Thymus (tissue), 11 donors: ENCODE measurements at regions not wholly inside any gene's neighbourhood (a gene's known extent, or its start where the extent isn't known, plus 50 kb on each side); places are given as distances from the start of the nearest gene placed in this dataset.

Experiments used
- DNase-seq, 9 donors: peaks; one replicate each; pipeline ENCODE4 v3.0.0-alpha.2; 2013; ENCODE audit warnings: low spot score in 9 of 9, low read depth in 6 of 9, missing footprints in 1 of 9
- H3K27ac ChIP-seq, 2 donors: one replicate each; pipeline ENCODE4 v1.5.1; 2013; ENCODE audit warnings: control low read depth in 1 of 2, low read depth in 1 of 2, low read length in 1 of 2, mild to moderate bottlenecking in 1 of 2, moderate library complexity in 1 of 2
- H3K27me3 ChIP-seq, 2 donors: one replicate each; pipeline ENCODE4 v1.5.1; 2013; ENCODE audit warnings: low read length in 1 of 2; ENCODE audit not compliant: control insufficient read depth in 2 of 2, insufficient read depth in 1 of 2
- H3K36me3 ChIP-seq, 2 donors: one replicate each; pipeline ENCODE4 v1.5.1; 2013; ENCODE audit warnings: low read length in 1 of 2, mild to moderate bottlenecking in 1 of 2, moderate library complexity in 1 of 2; ENCODE audit not compliant: control insufficient read depth in 2 of 2, insufficient read depth in 2 of 2
- H3K4me1 ChIP-seq, 2 donors: one replicate each; pipeline ENCODE4 v1.5.1; 2013; ENCODE audit warnings: low read length in 2 of 2; ENCODE audit not compliant: control insufficient read depth in 2 of 2, insufficient read depth in 2 of 2
- H3K4me3 ChIP-seq, 2 donors: one replicate each; pipeline ENCODE4 v1.5.1; 2013; ENCODE audit warnings: low read length in 2 of 2, control low read depth in 1 of 2, mild to moderate bottlenecking in 1 of 2
- H3K9me3 ChIP-seq, 2 donors: one replicate each; pipeline ENCODE4 v1.5.1; 2013; ENCODE audit warnings: low read length in 1 of 2, mild to moderate bottlenecking in 1 of 2; ENCODE audit not compliant: control insufficient read depth in 2 of 2, insufficient read depth in 1 of 2
- WGBS: extraction: QIAGEN DNeasy Blood & Tissue Kit; methylation state at CpG from one replicate; pipeline ENCODE4 v1.1.7; 2013; 5-methylcytosine and 5-hydroxymethylcytosine counted together
- donor health status: healthy.

DNA sequence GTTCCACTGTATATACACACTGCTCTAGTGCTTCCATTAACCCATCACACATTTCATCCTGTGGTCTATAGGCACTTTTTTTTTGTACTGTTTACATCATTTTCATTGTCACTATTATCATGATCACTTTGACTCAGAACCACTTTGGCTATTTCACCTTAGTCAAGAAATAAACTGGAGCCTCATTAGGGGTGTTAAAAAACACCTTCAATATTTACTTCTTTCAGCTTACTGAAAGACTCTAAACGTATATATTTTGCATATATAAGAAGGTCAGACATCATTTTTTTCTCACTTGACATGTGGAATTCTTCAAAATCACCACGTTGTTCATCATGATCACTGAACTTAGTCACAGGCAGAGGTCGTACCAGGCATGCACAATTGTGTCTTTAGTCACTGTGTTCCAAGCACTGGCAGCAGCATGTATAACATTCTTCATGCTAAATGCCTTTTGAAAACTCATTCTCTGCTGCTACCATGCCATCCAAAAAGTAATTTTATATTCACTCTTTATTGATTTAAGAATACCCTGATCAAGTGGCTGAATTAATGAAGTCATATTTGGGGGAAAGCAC is 229.2 kb upstream of the ARSJ start:
- Histone ChIP-seq H3K4me1 (no peaks in the 10 kb centered on the region), H3K4me3 (no peak overlapping the region), H3K27me3 (no peaks in the 10 kb centered on the region), H3K9me3 (no peaks in the 10 kb centered on the region), H3K27ac (no peak overlapping the region), H3K36me3 (no peaks in the 10 kb centered on the region)
- DNase-seq = no peak
- WGBS = 74% methylated on average over 3 of the region's 3 CpGs

DNA sequence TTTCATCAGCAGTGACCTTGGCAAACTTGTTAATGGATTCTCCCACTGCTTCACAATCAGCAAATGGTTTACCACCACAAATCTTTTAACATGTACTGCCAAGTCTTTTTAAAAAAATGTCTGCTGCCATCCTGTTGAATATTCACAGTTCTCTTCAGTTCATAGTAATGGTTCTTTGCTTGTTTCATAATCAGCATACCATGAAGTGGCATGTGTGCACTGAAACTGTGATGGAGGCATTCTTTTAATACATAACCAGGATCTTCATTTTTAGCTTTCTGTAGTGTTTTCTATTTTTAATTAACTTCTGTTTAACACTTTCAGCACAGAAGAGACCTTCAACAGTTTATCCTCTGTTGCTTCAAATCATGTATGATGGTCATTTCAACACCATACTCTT is 230.1 kb upstream of the ARSJ start:
- no peaks in the 10 kb centered on the region for H3K27me3 ChIP-seq
- no peaks in the 10 kb centered on the region for H3K4me1 ChIP-seq
- DNase-seq = no peak
- no peak overlapping the region for H3K4me3 ChIP-seq
- H3K9me3 ChIP-seq = no peaks in the 10 kb centered on the region
- no peaks in the 10 kb centered on the region for H3K36me3 ChIP-seq
- H3K27ac ChIP-seq = no peak overlapping the region

DNA sequence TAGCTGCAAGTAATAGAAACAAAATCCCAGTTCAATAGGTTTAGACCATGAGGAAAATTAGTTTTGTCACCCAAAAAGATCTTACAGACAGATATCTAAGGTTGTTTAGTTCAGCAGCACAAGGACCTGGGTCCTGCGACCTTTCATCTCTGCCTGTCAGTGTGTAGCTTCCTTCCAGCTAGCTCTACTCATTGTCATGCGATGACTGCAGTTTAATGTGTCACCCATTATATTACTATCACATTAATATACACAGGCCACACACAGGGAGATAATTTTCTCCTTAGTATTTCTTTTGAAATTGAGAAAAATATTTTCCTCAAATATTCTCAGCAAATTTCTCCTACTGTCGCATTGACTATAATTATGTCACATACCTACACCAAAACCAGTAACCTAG is 232.1 kb upstream of the ARSJ start:
- Histone ChIP-seq H3K27ac (no peak overlapping the region), H3K4me1 (no peaks in the 10 kb centered on the region), H3K9me3 (no peaks in the 10 kb centered on the region), H3K27me3 (no peaks in the 10 kb centered on the region), H3K36me3 (no peaks in the 10 kb centered on the region), H3K4me3 (no peak overlapping the region)
- WGBS = 98% methylated on average over 3 of the region's 3 CpGs
- DNase-seq = no peak

DNA sequence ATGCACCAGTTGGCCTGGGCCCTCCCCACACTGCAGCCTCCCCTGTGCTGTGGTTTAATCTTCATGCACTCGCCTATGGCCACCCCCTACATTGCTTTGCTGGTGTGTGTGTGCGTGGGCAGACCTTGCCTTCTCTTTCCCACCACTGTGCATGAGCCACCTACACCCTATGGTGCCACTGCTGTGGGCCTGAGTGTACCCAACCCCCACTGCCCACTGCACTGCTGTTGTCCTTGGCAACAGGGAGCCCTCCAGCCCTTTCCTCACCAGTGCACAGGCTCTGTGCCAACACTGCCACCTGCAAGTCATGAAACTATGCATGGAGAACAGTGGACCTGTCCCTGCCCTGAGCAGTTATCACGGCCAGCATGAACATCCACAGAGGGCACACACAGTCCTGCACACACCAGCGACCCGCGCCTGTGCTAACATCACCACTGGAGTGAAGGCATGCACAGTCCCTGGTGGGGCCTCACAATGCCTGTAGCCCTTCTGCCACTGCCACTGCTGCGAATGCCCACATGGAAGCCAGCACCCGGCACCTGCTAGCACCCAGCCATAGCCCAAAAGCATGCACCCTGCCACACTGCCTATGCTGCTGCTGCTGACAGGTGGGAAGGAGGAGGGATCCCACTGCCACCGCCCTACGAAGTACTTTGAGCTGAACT is 237.8 kb upstream of the ARSJ start:
- WGBS = 94% methylated on average over 10 of the region's 10 CpGs
- no peak for DNase-seq
- Histone ChIP-seq H3K36me3 (no peaks in the 10 kb centered on the region), H3K9me3 (no peaks in the 10 kb centered on the region), H3K4me1 (no peaks in the 10 kb centered on the region), H3K4me3 (no peak overlapping the region), H3K27ac (no peak overlapping the region), H3K27me3 (no peaks in the 10 kb centered on the region)

DNA sequence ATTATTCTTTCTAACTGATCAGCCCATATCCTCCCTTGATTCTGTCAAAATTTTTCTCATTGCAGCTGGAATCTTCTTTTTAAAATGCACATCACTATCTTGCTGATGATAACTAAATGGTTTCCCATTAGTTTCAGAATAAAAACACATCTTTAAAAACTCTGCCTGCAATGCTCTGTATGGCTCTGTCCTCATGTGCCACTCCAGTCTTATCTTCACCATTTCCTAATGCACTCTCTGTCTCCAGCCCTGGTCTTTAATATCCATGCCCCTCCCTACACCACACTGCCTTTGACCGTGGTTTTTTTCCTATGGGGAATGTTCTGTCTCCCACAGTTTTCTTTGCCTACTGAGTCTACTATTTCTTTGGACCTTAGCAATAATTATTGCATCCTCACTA is 244.1 kb upstream of the ARSJ start:
- Histone ChIP-seq H3K4me3 (no peak overlapping the region), H3K9me3 (no peaks in the 10 kb centered on the region), H3K27me3 (no peaks in the 10 kb centered on the region), H3K4me1 (no peaks in the 10 kb centered on the region), H3K36me3 (no peaks in the 10 kb centered on the region), H3K27ac (no peak overlapping the region)
- DNase-seq = no peak
- 92% methylated on average over 1 of the region's 1 CpG for WGBS

DNA sequence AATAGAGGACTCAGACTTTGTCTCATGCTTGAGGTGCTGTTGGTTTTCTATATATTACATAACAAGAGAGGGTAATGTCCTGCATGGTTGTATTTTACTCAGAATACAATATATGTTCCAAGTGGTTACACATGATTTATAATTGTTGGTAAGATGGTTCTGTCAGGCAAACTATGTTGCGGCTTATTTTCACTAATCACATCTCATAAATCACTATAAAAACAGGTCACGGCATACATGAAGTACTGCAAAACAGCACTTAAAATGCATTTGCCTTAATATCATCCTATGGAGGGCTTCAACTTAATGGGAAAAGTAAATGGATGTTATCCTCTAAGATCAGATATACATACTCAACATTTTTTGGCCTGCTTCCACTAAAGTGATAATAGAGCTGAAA is 246.0 kb upstream of the ARSJ start:
- Histone ChIP-seq H3K36me3 (no peaks in the 10 kb centered on the region), H3K9me3 (no peaks in the 10 kb centered on the region), H3K27me3 (no peaks in the 10 kb centered on the region), H3K4me1 (no peaks in the 10 kb centered on the region), H3K4me3 (no peak overlapping the region), H3K27ac (no peak overlapping the region)
- no peak for DNase-seq
- 76% methylated on average over 2 of the region's 2 CpGs for WGBS

DNA sequence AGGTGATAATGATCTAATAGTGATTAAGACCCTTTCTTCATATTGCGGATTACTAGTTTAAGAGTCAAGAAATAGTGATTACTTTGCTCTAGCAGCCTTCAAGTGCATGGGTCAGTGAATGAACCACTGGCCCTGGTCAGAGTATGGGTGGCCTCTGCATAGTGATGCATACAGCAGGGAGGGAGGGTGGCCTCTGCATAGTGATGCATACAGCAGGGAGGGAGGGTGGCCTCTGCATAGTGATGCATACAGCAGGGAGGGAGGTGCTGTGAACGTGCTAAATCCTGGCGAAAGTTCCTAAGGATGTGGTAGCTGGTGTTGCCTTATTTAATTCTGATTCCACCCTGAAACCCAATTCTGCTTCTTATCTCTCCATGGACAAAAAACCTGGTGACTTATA is 246.7 kb upstream of the ARSJ start:
- 77% methylated on average over 3 of the region's 3 CpGs for WGBS
- Histone ChIP-seq H3K4me3 (no peak overlapping the region), H3K27ac (no peak overlapping the region), H3K9me3 (no peaks in the 10 kb centered on the region), H3K4me1 (no peaks in the 10 kb centered on the region), H3K36me3 (no peaks in the 10 kb centered on the region), H3K27me3 (no peaks in the 10 kb centered on the region)
- no peak for DNase-seq

DNA sequence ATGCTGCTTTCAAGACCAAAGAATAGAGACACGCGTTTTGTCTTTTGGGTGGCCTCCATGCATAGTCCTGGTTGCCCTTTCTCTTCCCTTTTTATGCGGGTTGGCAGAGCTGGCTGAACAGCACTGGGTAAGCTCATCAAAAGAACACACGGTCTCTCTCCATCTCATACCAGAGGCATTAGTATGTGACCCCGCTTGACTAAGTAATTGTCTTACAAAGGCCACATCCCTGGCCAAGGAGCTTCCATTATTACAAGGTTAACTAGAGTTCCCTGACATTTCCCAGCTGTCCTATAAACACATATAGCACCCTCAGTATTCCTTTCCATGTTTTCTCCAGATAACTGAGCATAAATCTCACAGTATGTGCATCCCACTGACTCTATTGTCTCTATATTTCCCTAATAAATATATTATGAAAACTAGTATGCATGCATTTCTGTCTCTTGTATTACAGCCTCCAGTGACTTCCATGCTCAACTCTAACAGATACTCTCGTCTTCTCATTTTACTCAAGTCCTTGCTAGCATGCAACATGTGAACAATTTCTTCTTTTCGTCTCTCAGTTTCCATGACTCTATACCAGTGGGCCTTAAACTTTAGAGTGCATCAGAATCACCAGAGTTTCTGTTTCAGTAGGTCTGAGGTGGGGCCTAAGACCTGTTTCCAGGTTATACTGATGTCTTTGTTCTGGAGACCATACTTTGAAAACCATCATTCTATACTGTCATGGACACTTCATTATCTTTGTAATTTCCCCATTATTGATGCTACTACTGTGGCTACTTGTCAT is 247.7 kb upstream of the ARSJ start:
- no peak for DNase-seq
- no peak overlapping the region for H3K4me3 ChIP-seq
- no peaks in the 10 kb centered on the region for H3K27me3 ChIP-seq
- no peaks in the 10 kb centered on the region for H3K4me1 ChIP-seq
- no peaks in the 10 kb centered on the region for H3K36me3 ChIP-seq
- H3K27ac ChIP-seq = no peak overlapping the region
- H3K9me3 ChIP-seq = no peaks in the 10 kb centered on the region
- WGBS = 98% methylated on average over 7 of the region's 7 CpGs

DNA sequence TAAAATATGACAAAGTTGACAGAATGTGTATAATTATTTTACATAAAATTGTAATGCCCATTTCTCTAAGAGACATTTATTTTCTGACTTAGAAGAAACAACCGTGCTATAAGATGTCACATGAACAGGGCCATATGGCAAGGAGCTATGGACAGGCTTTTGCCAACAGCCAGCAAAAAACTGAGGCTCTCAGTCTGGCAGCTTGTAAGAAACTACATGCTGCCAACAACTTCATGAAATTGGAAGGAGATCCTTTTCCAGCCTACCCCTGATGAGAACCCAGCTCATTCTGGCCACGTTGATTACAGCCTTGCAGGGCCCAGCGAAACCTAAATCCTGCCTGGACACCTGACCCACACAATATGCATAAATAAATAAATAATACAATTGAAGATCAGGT is 250.3 kb upstream of the ARSJ start:
- DNase-seq = no peak
- WGBS = 95% methylated on average over 3 of the region's 3 CpGs
- Histone ChIP-seq H3K9me3 (no peaks in the 10 kb centered on the region), H3K4me1 (no peaks in the 10 kb centered on the region), H3K27me3 (no peaks in the 10 kb centered on the region), H3K4me3 (no peak overlapping the region), H3K27ac (no peak overlapping the region), H3K36me3 (no peaks in the 10 kb centered on the region)
